LNCAP (cell line): ENCODE measurements at regions not wholly inside any gene's neighbourhood (a gene's known extent, or its start where the extent isn't known, plus 50 kb on each side); places are given as distances from the start of the nearest gene placed in this dataset.

Experiments used
- CTCF ChIP-seq: fragments of 450-650 bp; IDR thresholded peaks from 2 replicates; pipeline ENCODE4 v1.5.1; 2017; ENCODE audit warnings: mild to moderate bottlenecking

- TF ChIP-seq CTCF, result no peak
These were observed 541.9 kb upstream of the BOD1L1 start for GRCh38 chr4:14169460-14169859.

DNA sequence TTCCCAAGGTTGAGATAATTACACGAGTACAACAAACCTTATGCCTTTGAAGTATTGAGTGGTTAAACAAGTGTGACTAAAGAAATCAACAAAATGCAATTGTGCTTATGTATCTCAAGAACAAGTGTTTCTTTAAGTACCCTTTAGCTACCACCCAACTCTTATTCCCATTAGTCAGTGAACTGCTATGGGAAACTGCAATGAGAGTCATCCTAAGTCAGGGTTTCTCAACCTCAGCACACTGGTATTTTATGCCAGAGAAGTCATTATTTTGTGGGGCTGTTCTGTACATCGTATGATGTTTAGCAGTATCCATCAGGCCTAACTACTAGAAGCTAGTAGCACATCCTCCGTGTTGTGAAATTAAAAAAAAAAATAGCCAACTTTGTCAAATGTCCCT is 549.1 kb upstream of the BOD1L1 start:
- TF ChIP-seq CTCF, result no peak

DNA sequence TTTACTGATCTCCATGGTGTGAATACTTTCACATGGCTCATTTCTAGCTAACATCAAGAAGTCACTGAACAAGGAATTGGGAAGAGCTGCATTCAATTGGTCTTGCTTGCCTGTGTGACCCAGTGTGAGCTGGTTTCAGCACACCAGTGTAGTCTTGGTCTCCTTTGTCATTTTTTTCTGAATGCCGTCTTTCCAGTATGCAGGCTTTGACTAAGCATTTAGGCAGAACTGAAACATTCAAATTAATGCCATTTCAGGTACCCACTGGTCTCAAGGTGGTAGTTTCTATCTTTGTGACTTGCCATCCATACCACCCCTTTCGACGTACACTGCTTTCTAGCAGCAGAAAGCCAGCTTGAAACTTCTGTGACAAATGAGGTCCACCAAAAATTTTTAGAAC is 550.5 kb upstream of the BOD1L1 start:
- TF ChIP-seq CTCF, result no peak

DNA sequence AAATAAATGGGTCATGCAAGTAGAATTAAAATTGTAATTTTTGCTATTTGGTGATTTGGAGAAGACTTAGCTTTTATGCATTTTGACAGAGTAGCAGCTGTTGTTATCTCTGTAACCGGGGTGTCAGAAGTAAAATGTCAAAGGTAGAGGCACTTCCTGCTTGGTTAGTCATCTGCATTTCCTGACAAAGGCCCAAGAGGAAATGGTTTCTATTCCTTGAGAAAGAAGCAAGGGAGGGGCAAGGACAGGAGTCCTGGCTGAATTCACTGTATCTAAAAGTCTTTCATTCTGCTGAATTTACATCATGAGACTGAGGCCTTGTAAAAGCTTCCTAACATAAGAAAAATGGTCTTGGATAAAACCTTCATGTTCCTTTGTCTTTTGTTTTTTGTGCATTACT is 550.9 kb upstream of the BOD1L1 start:
- no peak for TF ChIP-seq CTCF

GRCh38 chr4:14180166-14180565 is 552.6 kb upstream of the BOD1L1 start:
- no peak for TF ChIP-seq CTCF

DNA sequence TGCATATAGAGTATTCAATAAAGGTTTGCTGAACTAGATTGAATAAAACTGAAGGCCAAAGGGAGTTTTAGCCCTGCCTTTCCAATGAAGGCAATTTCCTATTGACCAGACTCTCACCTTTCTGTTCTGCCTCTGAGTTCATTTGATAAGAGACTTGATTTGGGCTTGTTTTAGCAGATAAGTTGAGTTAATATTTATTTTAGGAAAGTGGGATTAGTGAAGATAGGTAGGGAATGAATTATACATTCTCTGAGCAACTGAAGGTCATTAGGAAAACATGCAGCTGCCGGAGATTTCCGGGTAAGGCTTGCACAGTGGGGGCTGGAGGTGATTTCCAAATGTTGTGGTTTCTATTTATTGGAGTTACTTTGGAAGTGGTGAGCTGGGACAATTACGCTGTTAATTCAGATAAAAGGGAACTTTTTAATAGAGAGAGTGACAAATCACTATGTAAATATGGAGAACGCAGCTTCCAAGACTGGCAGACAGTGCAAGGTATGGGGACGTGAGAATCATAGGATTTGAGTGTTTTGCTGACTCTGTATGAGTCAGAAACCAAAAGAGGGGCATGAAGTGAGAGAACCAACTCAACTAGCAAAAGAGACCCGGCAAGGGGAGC is 553.6 kb upstream of the BOD1L1 start:
- TF ChIP-seq CTCF, result no peak

GRCh38 chr4:14182148-14182547 is 554.6 kb upstream of the BOD1L1 start:
- no peak for TF ChIP-seq CTCF

DNA sequence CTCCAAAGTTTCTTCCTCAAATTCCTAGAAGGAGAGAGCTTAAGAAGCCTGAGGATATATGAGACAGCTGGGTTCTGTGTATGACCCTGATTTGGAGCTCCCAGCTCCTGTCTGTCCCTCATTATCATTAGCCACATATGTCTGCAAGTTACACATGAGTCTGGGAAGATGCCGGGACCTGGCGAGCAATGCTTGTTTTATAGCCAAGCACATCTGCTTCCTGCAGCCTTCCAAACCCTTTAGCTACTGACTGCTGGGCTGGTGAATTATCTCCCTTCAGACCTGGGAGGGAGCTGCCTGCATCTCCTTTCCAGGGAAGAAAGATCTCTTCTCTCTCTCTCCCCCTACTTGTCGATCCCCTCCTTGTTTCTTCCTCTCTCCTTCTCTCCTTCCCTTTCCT is 556.7 kb upstream of the BOD1L1 start:
- TF ChIP-seq CTCF, result no peak
